Thyroid gland (tissue), 4 donors: ENCODE measurements at regions not wholly inside any gene's neighbourhood (a gene's known extent, or its start where the extent isn't known, plus 50 kb on each side); places are given as distances from the start of the nearest gene placed in this dataset.

ENCODE experiments used
- POLR2A ChIP-seq, 2 donors: fragments of 450-650 bp; IDR thresholded peaks; one replicate each; pipeline ENCODE4 v1.6.1; 2017; ENCODE audit warnings: antibody characterized with exemption in 2 of 2, mild to moderate bottlenecking in 2 of 2, moderate library complexity in 1 of 2
- TF ChIP-seq, protein P1 (sequence below), 6 experiments: fragments of 200-600 bp in 3 of 6; fragments of 450-650 bp in 3 of 6; sonication (generic) in 3 of 6; IDR thresholded peaks; one replicate each; pipeline ENCODE4 v1.5.1; 2016 to 2019; ENCODE audit warnings: antibody characterized with exemption in 6 of 6, mild to moderate bottlenecking in 2 of 6, inconsistent platforms in 1 of 6, moderate library complexity in 1 of 6

DNA sequence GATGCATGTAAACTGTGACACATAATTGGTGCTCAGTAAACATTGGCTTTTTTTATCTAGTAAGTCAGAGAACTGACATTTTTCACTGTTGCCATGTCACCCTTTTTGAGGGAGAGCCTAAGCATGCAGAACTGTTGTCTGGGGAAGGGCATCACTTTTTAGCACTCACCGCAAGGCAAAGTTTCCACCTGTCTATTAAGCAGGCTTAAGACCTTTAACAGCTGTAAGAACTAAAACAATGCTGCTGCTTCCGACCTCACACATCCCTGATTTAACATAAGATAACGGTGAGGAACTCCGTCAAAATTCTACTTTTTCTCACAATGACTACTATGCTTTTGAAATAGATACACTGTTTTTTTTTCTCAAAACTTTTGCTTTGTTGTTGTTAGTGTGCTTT is 554.8 kb downstream of the NUF2 start:
- TF ChIP-seq, protein P1, sequence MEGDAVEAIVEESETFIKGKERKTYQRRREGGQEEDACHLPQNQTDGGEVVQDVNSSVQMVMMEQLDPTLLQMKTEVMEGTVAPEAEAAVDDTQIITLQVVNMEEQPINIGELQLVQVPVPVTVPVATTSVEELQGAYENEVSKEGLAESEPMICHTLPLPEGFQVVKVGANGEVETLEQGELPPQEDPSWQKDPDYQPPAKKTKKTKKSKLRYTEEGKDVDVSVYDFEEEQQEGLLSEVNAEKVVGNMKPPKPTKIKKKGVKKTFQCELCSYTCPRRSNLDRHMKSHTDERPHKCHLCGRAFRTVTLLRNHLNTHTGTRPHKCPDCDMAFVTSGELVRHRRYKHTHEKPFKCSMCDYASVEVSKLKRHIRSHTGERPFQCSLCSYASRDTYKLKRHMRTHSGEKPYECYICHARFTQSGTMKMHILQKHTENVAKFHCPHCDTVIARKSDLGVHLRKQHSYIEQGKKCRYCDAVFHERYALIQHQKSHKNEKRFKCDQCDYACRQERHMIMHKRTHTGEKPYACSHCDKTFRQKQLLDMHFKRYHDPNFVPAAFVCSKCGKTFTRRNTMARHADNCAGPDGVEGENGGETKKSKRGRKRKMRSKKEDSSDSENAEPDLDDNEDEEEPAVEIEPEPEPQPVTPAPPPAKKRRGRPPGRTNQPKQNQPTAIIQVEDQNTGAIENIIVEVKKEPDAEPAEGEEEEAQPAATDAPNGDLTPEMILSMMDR (IDR thresholded peaks at IDR 0.05): no peak
- TF ChIP-seq POLR2A (IDR thresholded peaks at IDR 0.05): no peak
